ENCODE measurements at regions not wholly inside any gene's neighbourhood (a gene's known extent, or its start where the extent isn't known, plus 50 kb on each side); places are given as distances from the start of the nearest gene placed in this dataset.

DNA sequence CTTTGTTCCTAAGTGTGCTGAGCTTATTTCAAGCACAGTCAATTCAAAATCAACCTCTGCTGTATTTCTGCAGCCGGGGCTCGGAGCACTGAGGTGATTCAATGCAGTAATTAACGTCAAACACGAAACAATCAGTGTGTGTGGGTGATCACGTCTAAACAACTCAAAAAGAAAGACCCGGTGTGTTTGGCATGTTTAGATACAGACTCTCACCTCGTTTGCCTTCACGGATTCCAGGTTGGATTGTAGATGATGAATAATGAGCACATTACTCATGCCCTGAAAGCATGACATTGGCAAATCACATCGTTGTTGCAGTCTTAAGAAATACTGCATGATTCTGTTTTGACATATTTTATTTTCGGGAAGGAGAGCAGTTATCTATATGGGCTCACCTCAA lies 231.0 kb downstream of the QKI start:
- no peak overlapping the region for H4K5ac ChIP-seq (ENCODE audit: low read depth, low read length)
- no TSS peak for BruUV-seq (replicated peaks)

More for the DNA sequence above, 231.0 kb downstream of the QKI start:
- Histone ChIP-seq H3K9me1 (ENCODE audit: insufficient read depth, low read length) (no peaks in the 10 kb centered on the region), H3K4ac (ENCODE audit: low read depth, low read length) (no peak overlapping the region), H2AK5ac (ENCODE audit: low read depth, low read length) (no peak overlapping the region), H3K4me1 (ENCODE audit: control insufficient read depth, insufficient read depth, low read length) (no peaks in the 10 kb centered on the region), H3K27me3 (ENCODE audit: control insufficient read depth, insufficient read depth, low read length) (peaks cover 2% of the 10 kb centered on the region; the same call in 1 of the 2 replicates), H2BK120ac (ENCODE audit: low read depth, low read length) (no peak overlapping the region), H3K18ac (ENCODE audit: low read depth, low read length) (no peak overlapping the region), H3K4me3 (ENCODE audit: insufficient read depth, low read depth, low read length) (no peak overlapping the region), H3K56ac (ENCODE audit: extremely low read depth, insufficient read depth, low read length) (no peak overlapping the region), H4K8ac (ENCODE audit: low read depth in 2 of 2, low read length in 2 of 2) (no peak overlapping the region), H2AK9ac (replicated peaks; ENCODE audit: low read depth, low read length, poor library complexity) (no peak overlapping the region), H3K23ac (ENCODE audit: low read depth, low read length) (no peak overlapping the region), H3K4me2 (ENCODE audit: low read depth, low read length) (no peak overlapping the region), H4K20me1 (ENCODE audit: insufficient read depth, low read length) (no peaks in the 10 kb centered on the region), H4K91ac (ENCODE audit: insufficient read depth, low read depth, low read length) (no peak overlapping the region), H3K9me3 (ENCODE audit: control insufficient read depth, insufficient read depth, low read length) (peaks cover 2% of the 10 kb centered on the region; the same call in 1 of the 2 replicates), H3K14ac (replicated peaks; ENCODE audit: low read depth, low read length) (no peak overlapping the region), H2BK20ac (ENCODE audit: low read depth, low read length) (no peak overlapping the region), H3K27ac (ENCODE audit: insufficient read depth, low read length) (no peak overlapping the region), H2AFZ (replicated peaks; ENCODE audit: low read length, poor library complexity) (no peak overlapping the region), H2BK15ac (ENCODE audit: low read depth, low read length) (no peak overlapping the region), H3K79me1 (ENCODE audit: low read depth in 1 of 2, low read length in 2 of 2) (no peaks in the 10 kb centered on the region), H3K36me3 (ENCODE audit: control insufficient read depth, insufficient read depth, low read length) (no peaks in the 10 kb centered on the region), H3K9ac (ENCODE audit: low read depth, low read length) (no peak overlapping the region), H2BK5ac (ENCODE audit: low read depth, low read length, poor library complexity, severe bottlenecking) (no peak overlapping the region)
- CTCF ChIA-PET, result no interaction called here
- dilution Hi-C loops (cut with HindIII; ENCODE audit: low sequenced_read_pairs, unreplicated experiment) (no loop called here), in situ Hi-C loops (cut with MboI; ENCODE audit: low sequenced_read_pairs) (no loop called here), intact Hi-C loops (cut with micrococcal nuclease) (no loop called here)
- POLR2A ChIA-PET (ENCODE audit: unreplicated experiment), result no interaction called here
- ATAC-seq (ENCODE audit: low read depth) (no peak), DNase-seq (no peak)
- 21% methylated on average over 3 of the region's 10 CpGs; no CpG with 5 or more reads in 1 of the 2 experiments for WGBS, 2 experiments (ENCODE audit: extremely low coverage in 2 of 2, insufficient read length in 1 of 2)
- TF ChIP-seq, protein P1, sequence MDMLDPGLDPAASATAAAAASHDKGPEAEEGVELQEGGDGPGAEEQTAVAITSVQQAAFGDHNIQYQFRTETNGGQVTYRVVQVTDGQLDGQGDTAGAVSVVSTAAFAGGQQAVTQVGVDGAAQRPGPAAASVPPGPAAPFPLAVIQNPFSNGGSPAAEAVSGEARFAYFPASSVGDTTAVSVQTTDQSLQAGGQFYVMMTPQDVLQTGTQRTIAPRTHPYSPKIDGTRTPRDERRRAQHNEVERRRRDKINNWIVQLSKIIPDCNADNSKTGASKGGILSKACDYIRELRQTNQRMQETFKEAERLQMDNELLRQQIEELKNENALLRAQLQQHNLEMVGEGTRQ (IDR thresholded peaks at IDR 0.05; ENCODE audit: low read depth, low read length), result no peak
- TF ChIP-seq CEBPB (IDR thresholded peaks at IDR 0.05; ENCODE audit: low read depth, low read length) (no peak), RAD21 (IDR thresholded peaks at IDR 0.05; ENCODE audit: low read length) (no peak), MXI1 (IDR thresholded peaks at IDR 0.05; ENCODE audit: borderline replicate concordance, low read depth, low read length) (no peak), NFE2L2 (IDR thresholded peaks at IDR 0.05; ENCODE audit: low read depth, low read length) (no peak), FOS (IDR thresholded peaks at IDR 0.05; ENCODE audit: low read depth, low read length) (no peak), MAZ (IDR thresholded peaks at IDR 0.05; ENCODE audit: borderline replicate concordance, low read depth, low read length) (no peak), POLR2A (IDR thresholded peaks at IDR 0.05; ENCODE audit: low read depth, low read length) (no peak)
- TF ChIP-seq, protein P2, sequence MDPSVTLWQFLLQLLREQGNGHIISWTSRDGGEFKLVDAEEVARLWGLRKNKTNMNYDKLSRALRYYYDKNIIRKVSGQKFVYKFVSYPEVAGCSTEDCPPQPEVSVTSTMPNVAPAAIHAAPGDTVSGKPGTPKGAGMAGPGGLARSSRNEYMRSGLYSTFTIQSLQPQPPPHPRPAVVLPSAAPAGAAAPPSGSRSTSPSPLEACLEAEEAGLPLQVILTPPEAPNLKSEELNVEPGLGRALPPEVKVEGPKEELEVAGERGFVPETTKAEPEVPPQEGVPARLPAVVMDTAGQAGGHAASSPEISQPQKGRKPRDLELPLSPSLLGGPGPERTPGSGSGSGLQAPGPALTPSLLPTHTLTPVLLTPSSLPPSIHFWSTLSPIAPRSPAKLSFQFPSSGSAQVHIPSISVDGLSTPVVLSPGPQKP (IDR thresholded peaks at IDR 0.05; ENCODE audit: borderline replicate concordance, low read depth, low read length), result no peak

Measured in IMR-90 (cell line).